OCI-LY1 (cell line): ENCODE measurements at regions not wholly inside any gene's neighbourhood (a gene's known extent, or its start where the extent isn't known, plus 50 kb on each side); places are given as distances from the start of the nearest gene placed in this dataset.

Experiments
- H2AFZ ChIP-seq: fragments of 200-600 bp; sonication (generic), shearing (Covaris generic); 2 replicates; pipeline ENCODE4 v1.6.0; 2014; ENCODE audit warnings: antibody characterized with exemption, mild to moderate bottlenecking, low read length
- H3F3A ChIP-seq: fragments of 200-600 bp; sonication (generic), shearing (Covaris generic); 2 replicates; pipeline ENCODE4 v1.6.0; 2014; ENCODE audit warnings: mild to moderate bottlenecking, antibody characterized with exemption, low read length, moderate library complexity; ENCODE audit not compliant: insufficient read depth
- H3K27ac ChIP-seq: fragments of 200-600 bp; sonication (generic); 2 replicates; pipeline ENCODE4 v1.5.1; 2014; ENCODE audit warnings: low read length, mixed run types, mild to moderate bottlenecking, low read depth; ENCODE audit not compliant: poor library complexity, severe bottlenecking
- H3K27me3 ChIP-seq: fragments of 200-600 bp; sonication (generic); 2 replicates; pipeline ENCODE4 v1.6.0; 2014; ENCODE audit warnings: antibody characterized with exemption, mild to moderate bottlenecking, low read length, moderate library complexity; ENCODE audit not compliant: insufficient read depth
- H3K36me3 ChIP-seq: fragments of 200-600 bp; sonication (generic); 2 replicates; pipeline ENCODE4 v1.6.1; 2014; ENCODE audit warnings: mild to moderate bottlenecking, antibody characterized with exemption, low read length, moderate library complexity, mixed read lengths; ENCODE audit not compliant: insufficient read depth
- H3K4me1 ChIP-seq: fragments of 200-600 bp; sonication (generic); 2 replicates; pipeline ENCODE4 v1.5.1; 2014; ENCODE audit warnings: mild to moderate bottlenecking, low read length, moderate library complexity; ENCODE audit not compliant: insufficient read depth, severe bottlenecking
- H3K4me2 ChIP-seq: fragments of 200-600 bp; sonication (generic), shearing (Covaris generic); 2 replicates; pipeline ENCODE4 v1.6.1; 2014; ENCODE audit warnings: low read length
- H3K4me3 ChIP-seq: fragments of 200-600 bp; sonication (generic); 2 replicates; pipeline ENCODE4 v1.5.1; 2014; ENCODE audit warnings: low read length, low read depth, mild to moderate bottlenecking, mixed read lengths; ENCODE audit not compliant: poor library complexity, severe bottlenecking
- H3K79me2 ChIP-seq: fragments of 200-600 bp; shearing (Covaris generic); 2 replicates; pipeline ENCODE4 v1.6.1; 2016; ENCODE audit warnings: mixed run types, low read length, mixed read lengths; ENCODE audit not compliant: insufficient read depth
- H3K9ac ChIP-seq: fragments of 200-600 bp; sonication (generic), shearing (Covaris generic); 2 replicates; pipeline ENCODE4 v1.6.1; 2014; ENCODE audit warnings: mild to moderate bottlenecking, low read length, mixed read lengths
- H3K9me2 ChIP-seq: fragments of 200-600 bp; sonication (generic), shearing (Covaris generic); 2 replicates; pipeline ENCODE4 v1.6.1; 2014; ENCODE audit warnings: low read depth, mild to moderate bottlenecking, low read length, mixed read lengths
- H3K9me3 ChIP-seq: fragments of 200-600 bp; shearing (Covaris generic); 2 replicates; pipeline ENCODE4 v1.6.1; 2014; ENCODE audit warnings: low read length, mixed read lengths
- H4K20me1 ChIP-seq: fragments of 200-600 bp; sonication (generic), shearing (Covaris generic); 2 replicates; pipeline ENCODE4 v1.6.0; 2016; ENCODE audit warnings: mild to moderate bottlenecking, low read length; ENCODE audit not compliant: insufficient read depth
- CTCF ChIP-seq: fragments of 200-600 bp; sonication (generic), shearing (Covaris generic); IDR thresholded peaks from 2 replicates; pipeline ENCODE4 v1.5.1; 2017; ENCODE audit warnings: mild to moderate bottlenecking, antibody characterized with exemption, low read length, moderate library complexity, mixed read lengths
- EZH2 ChIP-seq: fragments of 200-600 bp; sonication (generic), shearing (Covaris generic); IDR thresholded peaks from 2 replicates; pipeline ENCODE4 v1.8.0; 2017; ENCODE audit warnings: borderline replicate concordance, mixed run types, mild to moderate bottlenecking, antibody characterized with exemption, low read length, moderate library complexity, mixed read lengths

DNA sequence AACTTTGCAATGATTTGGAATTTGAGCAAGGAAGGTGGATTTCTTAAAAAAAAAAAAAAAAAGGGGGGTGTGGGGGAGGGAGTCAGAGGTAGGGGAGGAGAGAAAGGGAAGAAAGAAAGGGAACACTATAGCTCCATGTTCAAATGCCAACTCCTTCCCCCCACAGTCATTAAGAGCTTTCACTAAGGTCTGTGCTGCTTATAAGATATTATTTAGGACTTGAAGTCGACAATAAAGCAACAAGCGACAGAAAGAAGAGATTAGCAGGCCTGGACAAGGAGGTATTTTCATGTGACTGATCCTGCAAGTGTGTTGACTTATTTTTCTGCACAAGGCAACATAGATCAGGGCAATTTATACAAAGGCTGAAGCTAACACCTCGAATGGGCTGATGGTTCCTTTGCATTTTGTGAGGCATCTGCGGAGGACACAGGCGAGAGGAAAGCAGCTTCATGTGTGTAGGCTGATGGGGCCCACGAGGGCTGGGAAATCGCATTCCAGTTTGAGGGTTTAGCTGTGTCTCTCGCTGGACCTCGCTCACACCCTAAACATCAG, 382.0 kb downstream of the SOX11 start:
- Histone ChIP-seq H3K4me1 (peaks cover 99% of the 10 kb centered on the region), H3K9ac (peak overlapping the region; percentile 55), H3K27me3 (no peaks in the 10 kb centered on the region), H3F3A (no peaks in the 10 kb centered on the region), H2AFZ (no peak overlapping the region), H4K20me1 (no peaks in the 10 kb centered on the region), H3K4me3 (no peak overlapping the region), H3K79me2 (no peaks in the 10 kb centered on the region), H3K36me3 (no peaks in the 10 kb centered on the region), H3K27ac (peak overlapping the region; percentile 95), H3K9me3 (no peaks in the 10 kb centered on the region), H3K4me2 (peak overlapping the region; percentile 47), H3K9me2 (no peaks in the 10 kb centered on the region)
- TF ChIP-seq EZH2 (no peak), CTCF (no peak)

GRCh38 chr2:6077585-6077984, 385.4 kb downstream of the SOX11 start:
- Histone ChIP-seq H3K4me2 (no peak overlapping the region), H3K36me3 (no peaks in the 10 kb centered on the region), H4K20me1 (no peaks in the 10 kb centered on the region), H3K27me3 (no peaks in the 10 kb centered on the region), H3K9ac (no peak overlapping the region), H3K4me1 (peaks cover 81% of the 10 kb centered on the region), H2AFZ (no peak overlapping the region), H3K27ac (peak overlapping the region; percentile 95), H3F3A (no peaks in the 10 kb centered on the region), H3K79me2 (no peaks in the 10 kb centered on the region), H3K9me2 (no peaks in the 10 kb centered on the region), H3K9me3 (no peaks in the 10 kb centered on the region), H3K4me3 (no peak overlapping the region)
- TF ChIP-seq CTCF (no peak), EZH2 (no peak)

GRCh38 chr2:6078414-6078813, 386.2 kb downstream of the SOX11 start:
- Histone ChIP-seq H3K27me3 (no peaks in the 10 kb centered on the region), H3K4me1 (peaks cover 72% of the 10 kb centered on the region), H3K36me3 (no peaks in the 10 kb centered on the region), H3F3A (no peaks in the 10 kb centered on the region), H4K20me1 (no peaks in the 10 kb centered on the region), H3K79me2 (no peaks in the 10 kb centered on the region), H3K4me2 (no peak overlapping the region), H3K9me3 (no peaks in the 10 kb centered on the region), H3K9me2 (no peaks in the 10 kb centered on the region), H3K9ac (no peak overlapping the region), H3K27ac (peak overlapping the region; percentile 95), H2AFZ (no peak overlapping the region), H3K4me3 (no peak overlapping the region)
- TF ChIP-seq EZH2 (no peak), CTCF (no peak)
